ENCODE measurements at regions not wholly inside any gene's neighbourhood (a gene's known extent, or its start where the extent isn't known, plus 50 kb on each side); places are given as distances from the start of the nearest gene placed in this dataset.

DNA sequence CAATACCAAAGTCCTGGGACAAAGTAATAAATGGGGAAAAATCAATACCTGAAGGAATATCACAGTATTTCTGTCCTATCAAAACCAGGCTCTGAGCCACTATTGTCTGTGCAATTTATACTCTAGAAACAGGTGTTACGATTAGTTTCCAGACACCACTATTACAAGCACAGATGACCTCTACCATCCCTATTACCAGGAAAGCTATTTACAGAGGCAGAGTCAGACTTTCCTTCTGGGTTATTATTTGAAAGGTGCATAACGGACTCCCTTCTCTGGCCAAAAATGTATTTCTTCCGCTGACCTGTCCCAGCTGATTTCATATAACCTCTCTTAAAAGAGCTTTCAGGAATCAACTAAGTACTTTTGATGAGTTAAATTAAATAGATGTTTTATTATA lies 154.6 kb upstream of the LRRC7 start:
- FAIRE-seq (no peak), DNase-seq (no peak), ATAC-seq (no peak)
- 34 to 39% methylated on average over 3 of the region's 3 CpGs for WGBS, 2 donors
- Histone ChIP-seq H3K27me3 (no peaks in the 10 kb centered on the region), H3K4me1 (peaks cover 0 to 8% (median 0%) of the 10 kb centered on the region in 3 donors), H3K4me3 (no peak overlapping the region), H3K27ac (no peak overlapping the region), H3K9me3 (no peaks in the 10 kb centered on the region), H3K36me3 (no peaks in the 10 kb centered on the region)
- TF ChIP-seq, protein P1, sequence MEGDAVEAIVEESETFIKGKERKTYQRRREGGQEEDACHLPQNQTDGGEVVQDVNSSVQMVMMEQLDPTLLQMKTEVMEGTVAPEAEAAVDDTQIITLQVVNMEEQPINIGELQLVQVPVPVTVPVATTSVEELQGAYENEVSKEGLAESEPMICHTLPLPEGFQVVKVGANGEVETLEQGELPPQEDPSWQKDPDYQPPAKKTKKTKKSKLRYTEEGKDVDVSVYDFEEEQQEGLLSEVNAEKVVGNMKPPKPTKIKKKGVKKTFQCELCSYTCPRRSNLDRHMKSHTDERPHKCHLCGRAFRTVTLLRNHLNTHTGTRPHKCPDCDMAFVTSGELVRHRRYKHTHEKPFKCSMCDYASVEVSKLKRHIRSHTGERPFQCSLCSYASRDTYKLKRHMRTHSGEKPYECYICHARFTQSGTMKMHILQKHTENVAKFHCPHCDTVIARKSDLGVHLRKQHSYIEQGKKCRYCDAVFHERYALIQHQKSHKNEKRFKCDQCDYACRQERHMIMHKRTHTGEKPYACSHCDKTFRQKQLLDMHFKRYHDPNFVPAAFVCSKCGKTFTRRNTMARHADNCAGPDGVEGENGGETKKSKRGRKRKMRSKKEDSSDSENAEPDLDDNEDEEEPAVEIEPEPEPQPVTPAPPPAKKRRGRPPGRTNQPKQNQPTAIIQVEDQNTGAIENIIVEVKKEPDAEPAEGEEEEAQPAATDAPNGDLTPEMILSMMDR (IDR thresholded peaks at IDR 0.05): no peak
- intact Hi-C loops (cut with DNase I): no loop called here

DNA sequence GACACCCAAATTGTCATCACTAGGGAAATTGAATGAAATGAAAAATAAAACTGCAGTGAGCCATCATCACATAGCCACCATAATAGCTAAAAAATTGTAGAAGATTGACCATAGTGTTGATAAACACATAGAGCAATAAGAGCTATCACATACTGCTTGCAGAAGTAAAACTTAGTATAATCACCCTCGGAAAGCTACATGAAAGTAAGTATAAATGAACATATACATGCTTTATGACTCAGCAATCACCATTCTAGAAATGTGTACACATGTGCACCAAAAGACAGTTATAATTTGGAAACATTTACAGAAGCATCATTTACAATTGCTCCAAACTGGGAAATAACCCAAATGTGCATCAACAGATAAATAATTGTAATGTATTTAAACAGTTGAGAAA lies 153.1 kb upstream of the LRRC7 start:
- FAIRE-seq (no peak), ATAC-seq (no peak), DNase-seq (no peak)
- no peak overlapping the region for H3K4me3 ChIP-seq
- no peaks in the 10 kb centered on the region for H3K36me3 ChIP-seq
- H3K9me3 ChIP-seq: no peaks in the 10 kb centered on the region
- WGBS, 2 donors: 87 to 88% methylated on average over 1 of the region's 1 CpG
- TF ChIP-seq, protein P1 (IDR thresholded peaks at IDR 0.05): no peak
- H3K4me1 ChIP-seq: peaks cover 0 to 8% (median 0%) of the 10 kb centered on the region in 3 donors
- peaks cover 0 to 2% (median 0%) of the 10 kb centered on the region in 4 donors for H3K27me3 ChIP-seq
- no peak overlapping the region for H3K27ac ChIP-seq
- intact Hi-C loops (cut with DNase I): no loop called here

DNA sequence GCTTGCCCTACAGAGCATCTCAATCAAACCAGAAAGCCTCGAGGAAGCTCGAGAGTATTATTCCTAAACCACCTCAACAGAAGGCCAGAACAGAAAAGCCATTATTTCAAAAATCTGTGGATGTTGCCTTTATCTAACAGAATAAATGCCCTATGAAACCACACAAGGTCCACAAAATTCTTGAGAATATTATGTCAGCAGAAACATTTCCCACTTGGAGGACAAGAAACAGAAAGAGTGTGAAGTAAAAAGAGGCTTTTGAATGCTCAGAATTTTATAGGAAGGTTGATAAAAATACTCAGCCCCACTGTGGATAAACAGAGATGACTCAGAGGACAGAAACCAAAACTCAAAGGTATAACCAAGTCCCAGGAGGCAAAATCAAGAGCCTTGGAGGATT lies 146.4 kb upstream of the LRRC7 start:
- FAIRE-seq: no peak
- ATAC-seq: no peak
- TF ChIP-seq, protein P1 (IDR thresholded peaks at IDR 0.05): no peak
- WGBS, 2 donors: 56 to 66% methylated on average over 2 of the region's 2 CpGs
- no peaks in the 10 kb centered on the region for H3K9me3 ChIP-seq
- peaks cover 0 to 2% (median 0%) of the 10 kb centered on the region in 4 donors for H3K27me3 ChIP-seq
- H3K27ac ChIP-seq: no peak overlapping the region
- intact Hi-C loops (cut with DNase I): no loop called here
- no peak for DNase-seq
- no peak overlapping the region for H3K4me3 ChIP-seq
- H3K4me1 ChIP-seq: no peaks in the 10 kb centered on the region
- no peaks in the 10 kb centered on the region for H3K36me3 ChIP-seq

DNA sequence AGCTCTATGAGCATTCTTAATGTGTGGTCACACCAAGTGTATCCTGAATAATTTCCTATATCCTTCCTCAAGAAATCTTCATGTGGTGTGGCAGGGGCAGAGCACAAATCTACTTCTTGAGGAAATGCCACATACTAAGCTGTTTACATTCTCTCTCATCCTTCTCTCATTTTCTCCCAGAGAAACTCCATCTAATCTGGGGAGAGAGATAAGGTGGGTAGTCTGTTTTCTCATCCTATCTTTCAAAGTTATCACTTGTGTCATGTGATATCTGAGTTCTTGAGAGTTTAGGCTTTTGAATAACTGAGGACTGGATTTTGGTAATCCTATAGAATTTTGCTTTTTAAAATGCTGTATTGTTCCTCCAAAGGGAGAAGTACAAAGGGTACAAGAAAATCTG lies 141.9 kb upstream of the LRRC7 start:
- no peak for FAIRE-seq
- TF ChIP-seq, protein P1 (IDR thresholded peaks at IDR 0.05): no peak
- Histone ChIP-seq H3K9me3 (no peaks in the 10 kb centered on the region), H3K27ac (no peak overlapping the region), H3K36me3 (no peaks in the 10 kb centered on the region), H3K4me1 (no peaks in the 10 kb centered on the region), H3K27me3 (no peaks in the 10 kb centered on the region), H3K4me3 (no peak overlapping the region)
- no peak for DNase-seq
- intact Hi-C loops (cut with DNase I): no loop called here
- ATAC-seq: no peak

DNA sequence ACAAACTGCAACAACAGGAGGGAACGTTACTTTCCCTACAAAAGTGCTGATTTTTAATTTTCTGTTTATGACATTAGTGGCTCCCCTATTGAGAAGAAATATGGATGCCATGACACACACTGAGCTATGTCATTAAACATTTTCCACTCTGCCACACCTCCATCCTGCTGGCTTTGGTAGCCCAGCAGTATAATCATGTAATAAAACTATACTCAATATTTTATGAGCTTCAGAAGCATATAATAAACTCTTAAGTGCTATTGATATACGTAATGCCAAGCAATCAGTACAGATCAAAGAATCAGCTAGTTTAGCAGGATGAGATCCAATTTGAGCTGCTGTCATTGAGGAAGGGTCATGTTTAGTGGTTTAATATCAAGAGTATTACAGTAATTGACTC lies 141.3 kb upstream of the LRRC7 start:
- FAIRE-seq: no peak

More for the DNA sequence above, 141.3 kb upstream of the LRRC7 start:
- DNase-seq (no peak), ATAC-seq (no peak)
- H3K27me3 ChIP-seq: no peaks in the 10 kb centered on the region
- 65 to 67% methylated on average over 2 of the region's 2 CpGs for WGBS, 2 donors
- no peaks in the 10 kb centered on the region for H3K9me3 ChIP-seq
- no peak overlapping the region for H3K27ac ChIP-seq
- intact Hi-C loops (cut with DNase I): no loop called here
- no peak overlapping the region for H3K4me3 ChIP-seq
- no peaks in the 10 kb centered on the region for H3K36me3 ChIP-seq
- TF ChIP-seq, protein P1 (IDR thresholded peaks at IDR 0.05): no peak
- H3K4me1 ChIP-seq: no peaks in the 10 kb centered on the region

All from pancreas (tissue), 10 donors.